Mesothelial cell of epicardium (in vitro differentiated cells): ENCODE measurements at regions not wholly inside any gene's neighbourhood (a gene's known extent, or its start where the extent isn't known, plus 50 kb on each side); places are given as distances from the start of the nearest gene placed in this dataset.

ENCODE experiments used
- DNase-seq, 2 experiments: peaks; one replicate each; pipeline ENCODE4 v3.0.0; 2021; ENCODE audit warnings: low spot score in 2 of 2; ENCODE audit not compliant: unreplicated experiment in 2 of 2
- H3K27ac Mint-ChIP-seq: 2 replicates; pipeline ENCODE4 v1.8.0; 2021; ENCODE audit warnings: mixed read lengths
- H3K27me3 Mint-ChIP-seq: 2 replicates; pipeline ENCODE4 v1.8.0; 2021; ENCODE audit warnings: low read depth, mixed read lengths
- H3K36me3 Mint-ChIP-seq: 2 replicates; pipeline ENCODE4 v1.8.0; 2021; ENCODE audit warnings: mixed read lengths
- H3K4me1 Mint-ChIP-seq: 2 replicates; pipeline ENCODE4 v1.8.0; 2021; ENCODE audit warnings: mixed read lengths
- H3K4me3 Mint-ChIP-seq: 2 replicates; pipeline ENCODE4 v1.8.0; 2021; ENCODE audit warnings: mild to moderate bottlenecking, moderate library complexity, mixed read lengths
- H3K9me3 Mint-ChIP-seq: 2 replicates; pipeline ENCODE4 v1.8.0; 2021; ENCODE audit warnings: mixed read lengths
- CTCF ChIP-seq: fragments of 200-600 bp; sonication (generic); IDR thresholded peaks from one replicate; pipeline ENCODE4 v1.5.0; 2021; ENCODE audit warnings: antibody characterized with exemption; ENCODE audit not compliant: unreplicated experiment

- no peak overlapping the region for H3K27ac Mint-ChIP-seq
- no peak overlapping the region for H3K4me3 Mint-ChIP-seq
- H3K27me3 Mint-ChIP-seq, result no peaks in the 10 kb centered on the region
- peaks cover 28% of the 10 kb centered on the region for H3K9me3 Mint-ChIP-seq
- no peak for DNase-seq
- no peak for TF ChIP-seq CTCF
- H3K36me3 Mint-ChIP-seq, result peaks cover 9% of the 10 kb centered on the region
- H3K4me1 Mint-ChIP-seq, result no peaks in the 10 kb centered on the region
These were observed 50.2 kb upstream of the RAPGEF4 start for GRCh38 chr2:172685467-172685866.
